Ovary (tissue), 3 donors: ENCODE measurements at regions not wholly inside any gene's neighbourhood (a gene's known extent, or its start where the extent isn't known, plus 50 kb on each side); places are given as distances from the start of the nearest gene placed in this dataset.

Experiments used
- POLR2A ChIP-seq: fragments of 450-650 bp; IDR thresholded peaks from one replicate; pipeline ENCODE4 v1.6.1; 2017; ENCODE audit warnings: antibody characterized with exemption, mild to moderate bottlenecking, moderate library complexity
- TF ChIP-seq, protein P1 (sequence below), 3 donors: fragments of 450-650 bp in 2 of 3; fragments of 200-600 bp in 1 of 3; IDR thresholded peaks; one replicate each; pipeline versions ENCODE4 v1.5.1 to v1.8.0; 2016 to 2022; ENCODE audit warnings: antibody characterized with exemption in 3 of 3, mild to moderate bottlenecking in 1 of 3
- donor health status: DM: no; HTN: no; CAD: no.

DNA sequence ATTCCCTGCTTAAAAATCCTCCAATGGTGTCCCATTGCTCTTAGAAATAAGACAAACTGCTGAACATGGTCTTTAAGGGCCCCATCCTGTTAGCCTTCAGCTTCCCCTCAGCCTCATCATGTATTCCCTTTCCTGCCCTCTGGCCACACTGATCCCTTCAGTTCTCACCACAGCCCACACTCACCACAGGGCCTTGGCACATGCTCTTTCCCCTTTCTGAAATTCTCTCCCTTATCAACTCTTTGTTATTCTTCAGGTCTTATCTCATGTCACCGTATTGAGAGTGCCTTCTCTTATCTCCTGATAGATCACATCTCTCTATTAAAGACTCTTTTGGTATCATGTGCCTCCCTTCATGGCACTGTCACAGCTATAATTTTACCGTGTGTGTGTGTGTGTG is 167.8 kb upstream of the MPPED2 start:
- TF ChIP-seq, protein P1, sequence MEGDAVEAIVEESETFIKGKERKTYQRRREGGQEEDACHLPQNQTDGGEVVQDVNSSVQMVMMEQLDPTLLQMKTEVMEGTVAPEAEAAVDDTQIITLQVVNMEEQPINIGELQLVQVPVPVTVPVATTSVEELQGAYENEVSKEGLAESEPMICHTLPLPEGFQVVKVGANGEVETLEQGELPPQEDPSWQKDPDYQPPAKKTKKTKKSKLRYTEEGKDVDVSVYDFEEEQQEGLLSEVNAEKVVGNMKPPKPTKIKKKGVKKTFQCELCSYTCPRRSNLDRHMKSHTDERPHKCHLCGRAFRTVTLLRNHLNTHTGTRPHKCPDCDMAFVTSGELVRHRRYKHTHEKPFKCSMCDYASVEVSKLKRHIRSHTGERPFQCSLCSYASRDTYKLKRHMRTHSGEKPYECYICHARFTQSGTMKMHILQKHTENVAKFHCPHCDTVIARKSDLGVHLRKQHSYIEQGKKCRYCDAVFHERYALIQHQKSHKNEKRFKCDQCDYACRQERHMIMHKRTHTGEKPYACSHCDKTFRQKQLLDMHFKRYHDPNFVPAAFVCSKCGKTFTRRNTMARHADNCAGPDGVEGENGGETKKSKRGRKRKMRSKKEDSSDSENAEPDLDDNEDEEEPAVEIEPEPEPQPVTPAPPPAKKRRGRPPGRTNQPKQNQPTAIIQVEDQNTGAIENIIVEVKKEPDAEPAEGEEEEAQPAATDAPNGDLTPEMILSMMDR (IDR thresholded peaks at IDR 0.05): no peak
- TF ChIP-seq POLR2A: no peak
